H1 (cell line): ENCODE measurements at regions not wholly inside any gene's neighbourhood (a gene's known extent, or its start where the extent isn't known, plus 50 kb on each side); places are given as distances from the start of the nearest gene placed in this dataset.

Experiments
- ATF3 ChIP-seq: IDR thresholded peaks from 2 replicates; pipeline ENCODE4 v1.6.1; 2011; ENCODE audit warnings: low read depth, mild to moderate bottlenecking, low read length; ENCODE audit not compliant: insufficient read depth
- CHD7 ChIP-seq: fragments of 300-600 bp; sonication (generic); IDR thresholded peaks from 2 replicates; pipeline ENCODE4 v1.7.1; 2012; ENCODE audit warnings: low read length, moderate library complexity, mild to moderate bottlenecking, inconsistent platforms; ENCODE audit not compliant: insufficient replicate concordance
- EP300 ChIP-seq, 2 experiments: IDR thresholded peaks; 1 replicate in 1 of 2; 2 replicates in 1 of 2; pipeline ENCODE4 v1.6.1; 2011 to 2012; ENCODE audit warnings: low read depth in 2 of 2, low read length in 2 of 2, mild to moderate bottlenecking in 2 of 2, borderline replicate concordance in 1 of 2, inconsistent platforms in 1 of 2, moderate library complexity in 1 of 2
- EZH2 ChIP-seq: fragments of 200-600 bp; sonication (generic); IDR thresholded peaks from 2 replicates; pipeline ENCODE4 v1.7.1; 2012; ENCODE audit warnings: low read depth, mild to moderate bottlenecking, moderate library complexity, low read length, inconsistent platforms; ENCODE audit not compliant: severe bottlenecking
- NANOG ChIP-seq: IDR thresholded peaks from 2 replicates; pipeline ENCODE4 v1.6.1; 2011; ENCODE audit warnings: low read length, low read depth, mild to moderate bottlenecking, inconsistent platforms; ENCODE audit not compliant: insufficient read depth, poor library complexity, severe bottlenecking
- POLR2AphosphoS5 ChIP-seq: IDR thresholded peaks from 2 replicates; pipeline ENCODE4 v1.6.1; 2011; ENCODE audit warnings: low read depth, low read length
- RAD21 ChIP-seq, 2 experiments: IDR thresholded peaks in 1 of 2; conservative IDR thresholded peaks in 1 of 2; 2 replicates each; pipeline ENCODE4 v1.6.1; 2011; ENCODE audit warnings: low read depth in 2 of 2, low read length in 2 of 2, improper control_type of control experiment in 1 of 2, inconsistent platforms in 1 of 2, mild to moderate bottlenecking in 1 of 2, moderate library complexity in 1 of 2
- SIN3A ChIP-seq, 2 experiments: IDR thresholded peaks in 1 of 2; conservative IDR thresholded peaks in 1 of 2; 2 replicates each; pipeline ENCODE4 v1.6.1; 2011 to 2012; ENCODE audit warnings: low read length in 2 of 2, improper control_type of control experiment in 1 of 2, low read depth in 1 of 2, mild to moderate bottlenecking in 1 of 2
- TAF1 ChIP-seq: IDR thresholded peaks from 2 replicates; pipeline ENCODE4 v1.6.1; 2011; ENCODE audit warnings: mild to moderate bottlenecking, low read depth, low read length
- TBP ChIP-seq: IDR thresholded peaks from 2 replicates; pipeline ENCODE4 v1.6.1; 2011; ENCODE audit warnings: low read depth, low read length, improper control_type of control experiment
- TF ChIP-seq, protein P1 (sequence below), 3 experiments: IDR thresholded peaks; 1 replicate in 2 of 3; 2 replicates in 1 of 3; pipeline versions ENCODE4 v1.5.1 to v1.6.1; 2011; ENCODE audit warnings: low read length in 3 of 3, mild to moderate bottlenecking in 3 of 3, inconsistent platforms in 2 of 3, low read depth in 1 of 3, moderate library complexity in 1 of 3; ENCODE audit not compliant: insufficient read depth in 1 of 3; ENCODE audit errors: control extremely low read depth in 1 of 3
- TF ChIP-seq, protein P2 (sequence below): IDR thresholded peaks from 2 replicates; pipeline ENCODE4 v1.6.1; 2011; ENCODE audit warnings: low read length, improper control_type of control experiment

- TF ChIP-seq, protein P1, sequence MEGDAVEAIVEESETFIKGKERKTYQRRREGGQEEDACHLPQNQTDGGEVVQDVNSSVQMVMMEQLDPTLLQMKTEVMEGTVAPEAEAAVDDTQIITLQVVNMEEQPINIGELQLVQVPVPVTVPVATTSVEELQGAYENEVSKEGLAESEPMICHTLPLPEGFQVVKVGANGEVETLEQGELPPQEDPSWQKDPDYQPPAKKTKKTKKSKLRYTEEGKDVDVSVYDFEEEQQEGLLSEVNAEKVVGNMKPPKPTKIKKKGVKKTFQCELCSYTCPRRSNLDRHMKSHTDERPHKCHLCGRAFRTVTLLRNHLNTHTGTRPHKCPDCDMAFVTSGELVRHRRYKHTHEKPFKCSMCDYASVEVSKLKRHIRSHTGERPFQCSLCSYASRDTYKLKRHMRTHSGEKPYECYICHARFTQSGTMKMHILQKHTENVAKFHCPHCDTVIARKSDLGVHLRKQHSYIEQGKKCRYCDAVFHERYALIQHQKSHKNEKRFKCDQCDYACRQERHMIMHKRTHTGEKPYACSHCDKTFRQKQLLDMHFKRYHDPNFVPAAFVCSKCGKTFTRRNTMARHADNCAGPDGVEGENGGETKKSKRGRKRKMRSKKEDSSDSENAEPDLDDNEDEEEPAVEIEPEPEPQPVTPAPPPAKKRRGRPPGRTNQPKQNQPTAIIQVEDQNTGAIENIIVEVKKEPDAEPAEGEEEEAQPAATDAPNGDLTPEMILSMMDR (IDR thresholded peaks at IDR 0.05; ENCODE audit: control extremely low read depth in 1 of 3, insufficient read depth in 1 of 3, low read depth in 1 of 3, low read length in 3 of 3) = no peak
- TF ChIP-seq TBP = no peak
- TF ChIP-seq EZH2 = no peak
- TF ChIP-seq CHD7 = no peak
- TF ChIP-seq, protein P2, sequence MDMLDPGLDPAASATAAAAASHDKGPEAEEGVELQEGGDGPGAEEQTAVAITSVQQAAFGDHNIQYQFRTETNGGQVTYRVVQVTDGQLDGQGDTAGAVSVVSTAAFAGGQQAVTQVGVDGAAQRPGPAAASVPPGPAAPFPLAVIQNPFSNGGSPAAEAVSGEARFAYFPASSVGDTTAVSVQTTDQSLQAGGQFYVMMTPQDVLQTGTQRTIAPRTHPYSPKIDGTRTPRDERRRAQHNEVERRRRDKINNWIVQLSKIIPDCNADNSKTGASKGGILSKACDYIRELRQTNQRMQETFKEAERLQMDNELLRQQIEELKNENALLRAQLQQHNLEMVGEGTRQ = no peak
- TF ChIP-seq ATF3 = no peak
- no peak for TF ChIP-seq NANOG
- no peak for TF ChIP-seq RAD21 (IDR thresholded peaks at IDR 0.05 in 1 of 2, conservative IDR thresholded peaks at IDR 0.05 in 1 of 2; ENCODE audit: low read depth in 2 of 2, low read length in 2 of 2)
- TF ChIP-seq EP300 (IDR thresholded peaks at IDR 0.05; ENCODE audit: borderline replicate concordance in 1 of 2, low read depth in 2 of 2, low read length in 2 of 2) = no peak
- no peak for TF ChIP-seq TAF1
- no peak for TF ChIP-seq SIN3A (conservative IDR thresholded peaks at IDR 0.05 in 1 of 2, IDR thresholded peaks at IDR 0.05 in 1 of 2; ENCODE audit: low read depth in 1 of 2, low read length in 2 of 2)
- no peak for TF ChIP-seq POLR2AphosphoS5
Measured at GRCh38 chr1:5596651-5597050, 395.6 kb downstream of the NPHP4 start.
